ENCODE measurements at regions not wholly inside any gene's neighbourhood (a gene's known extent, or its start where the extent isn't known, plus 50 kb on each side); places are given as distances from the start of the nearest gene placed in this dataset.

- DNase-seq, result no peak
- H3K4me1 Mint-ChIP-seq, result no peaks in the 10 kb centered on the region
- H3K27me3 Mint-ChIP-seq, result peaks cover 0 to 8% (median 0%) of the 10 kb centered on the region in 3 donors
- no peaks in the 10 kb centered on the region for H3K36me3 Mint-ChIP-seq
- H3K9me3 Mint-ChIP-seq, result peaks cover 0 to 2% (median 0%) of the 10 kb centered on the region in 7 donors
- no peak for ATAC-seq (ENCODE audit: low read depth in 2 of 2)
- H3K27ac Mint-ChIP-seq, result no peak overlapping the region
- H3K4me3 Mint-ChIP-seq, result peak overlapping the region in 1 of 8 donors; percentile 19
These were observed 84.5 kb upstream of the PLSCR4 start for GRCh38 chr3:146335386-146335785.

- no peak for DNase-seq
- Mint-ChIP-seq H3K27me3 (peaks cover 0 to 11% (median 8%) of the 10 kb centered on the region in 3 donors), H3K36me3 (no peaks in the 10 kb centered on the region), H3K4me3 (no peak overlapping the region), H3K27ac (no peak overlapping the region), H3K4me1 (no peaks in the 10 kb centered on the region), H3K9me3 (peaks cover 0 to 2% (median 0%) of the 10 kb centered on the region in 7 donors)
- ATAC-seq (ENCODE audit: low read depth in 2 of 2), result no peak
These were observed 83.2 kb upstream of the PLSCR4 start for GRCh38 chr3:146334151-146334550.

GRCh38 chr3:146331967-146332366 is 81.1 kb upstream of the PLSCR4 start:
- no peak overlapping the region for H3K27ac Mint-ChIP-seq
- DNase-seq, result no peak
- H3K9me3 Mint-ChIP-seq, result peaks cover 0 to 2% (median 0%) of the 10 kb centered on the region in 7 donors
- no peak for ATAC-seq (ENCODE audit: low read depth in 2 of 2)
- H3K36me3 Mint-ChIP-seq, result no peaks in the 10 kb centered on the region
- H3K27me3 Mint-ChIP-seq, result peaks cover 0 to 13% (median 0%) of the 10 kb centered on the region in 3 donors
- H3K4me1 Mint-ChIP-seq, result no peaks in the 10 kb centered on the region
- H3K4me3 Mint-ChIP-seq, result no peak overlapping the region

DNA sequence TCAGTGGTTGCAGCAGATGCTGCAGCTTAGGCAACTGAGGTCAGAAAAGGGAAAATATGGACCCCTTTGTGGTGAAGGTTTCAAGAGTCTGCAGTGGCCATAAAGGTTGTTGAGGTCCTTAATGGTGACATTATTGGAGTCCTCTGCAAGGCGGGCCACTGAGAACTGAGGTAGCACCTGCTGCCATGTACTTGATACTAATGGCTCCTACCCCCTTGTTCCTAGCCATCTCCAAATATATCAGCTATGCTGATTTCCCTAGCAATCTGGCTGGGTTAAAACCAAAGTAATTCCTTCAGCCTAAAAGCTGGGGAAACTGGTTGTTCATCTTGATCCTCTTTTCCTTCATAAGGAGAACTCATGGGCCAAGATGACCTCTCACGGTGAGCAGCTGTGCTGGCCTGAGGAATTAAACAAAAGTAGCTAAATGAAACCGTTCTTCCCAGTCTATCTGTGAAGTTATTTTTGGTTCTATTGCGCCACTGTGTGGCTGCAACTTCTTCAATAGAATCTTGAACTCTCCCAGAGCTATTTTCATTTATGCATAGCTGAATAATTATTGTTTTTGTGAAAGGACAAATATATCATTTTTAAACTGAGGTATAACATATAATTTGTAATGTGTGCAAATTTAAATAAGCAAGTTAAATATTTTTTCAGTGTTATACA is 76.1 kb upstream of the PLSCR4 start:
- peaks cover 0 to 13% (median 0%) of the 10 kb centered on the region in 3 donors for H3K27me3 Mint-ChIP-seq
- ATAC-seq (ENCODE audit: low read depth in 2 of 2), result no peak

DNA sequence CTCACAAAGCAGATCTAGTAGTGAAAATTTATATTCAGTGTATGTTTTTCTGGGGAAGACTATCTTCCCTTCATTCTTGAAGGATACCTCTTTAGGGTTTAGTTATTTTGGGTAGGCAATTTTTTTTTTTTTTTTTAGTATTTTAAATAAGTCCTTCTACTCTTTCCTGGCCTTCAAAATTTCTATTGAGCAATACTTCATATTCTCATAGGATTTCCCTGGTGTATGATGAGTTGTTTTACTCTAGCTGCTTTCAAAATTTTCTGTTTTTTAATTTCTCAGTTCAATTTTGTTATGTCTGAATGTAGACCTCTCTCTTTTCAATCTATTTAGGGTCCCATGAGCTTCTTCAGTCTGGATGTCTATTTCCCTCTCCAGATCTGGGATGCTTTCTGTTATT is 74.3 kb upstream of the PLSCR4 start:
- DNase-seq (no peak), ATAC-seq (ENCODE audit: low read depth in 2 of 2) (no peak)
- no peak overlapping the region for H3K4me3 Mint-ChIP-seq
- peaks cover 0 to 8% (median 0%) of the 10 kb centered on the region in 7 donors for H3K9me3 Mint-ChIP-seq
- H3K27me3 Mint-ChIP-seq, result peaks cover 0 to 12% (median 0%) of the 10 kb centered on the region in 3 donors
- no peak overlapping the region for H3K27ac Mint-ChIP-seq
- H3K36me3 Mint-ChIP-seq, result no peaks in the 10 kb centered on the region
- H3K4me1 Mint-ChIP-seq, result no peaks in the 10 kb centered on the region

More for the DNA sequence above, 76.1 kb upstream of the PLSCR4 start:
- peaks cover 0 to 7% (median 0%) of the 10 kb centered on the region in 7 donors for H3K9me3 Mint-ChIP-seq
- H3K4me1 Mint-ChIP-seq, result no peaks in the 10 kb centered on the region
- no peak overlapping the region for H3K4me3 Mint-ChIP-seq
- no peak for DNase-seq
- H3K27ac Mint-ChIP-seq, result no peak overlapping the region
- H3K36me3 Mint-ChIP-seq, result no peaks in the 10 kb centered on the region

GRCh38 chr3:146322216-146322817 is 71.4 kb upstream of the PLSCR4 start:
- no peak for DNase-seq
- no peaks in the 10 kb centered on the region for H3K4me1 Mint-ChIP-seq
- no peaks in the 10 kb centered on the region for H3K36me3 Mint-ChIP-seq
- peaks cover 0 to 12% (median 0%) of the 10 kb centered on the region in 7 donors for H3K9me3 Mint-ChIP-seq
- ATAC-seq (ENCODE audit: low read depth in 2 of 2), result no peak
- no peak overlapping the region for H3K4me3 Mint-ChIP-seq
- H3K27ac Mint-ChIP-seq, result no peak overlapping the region
- H3K27me3 Mint-ChIP-seq, result peaks cover 0 to 4% (median 0%) of the 10 kb centered on the region in 3 donors

DNA sequence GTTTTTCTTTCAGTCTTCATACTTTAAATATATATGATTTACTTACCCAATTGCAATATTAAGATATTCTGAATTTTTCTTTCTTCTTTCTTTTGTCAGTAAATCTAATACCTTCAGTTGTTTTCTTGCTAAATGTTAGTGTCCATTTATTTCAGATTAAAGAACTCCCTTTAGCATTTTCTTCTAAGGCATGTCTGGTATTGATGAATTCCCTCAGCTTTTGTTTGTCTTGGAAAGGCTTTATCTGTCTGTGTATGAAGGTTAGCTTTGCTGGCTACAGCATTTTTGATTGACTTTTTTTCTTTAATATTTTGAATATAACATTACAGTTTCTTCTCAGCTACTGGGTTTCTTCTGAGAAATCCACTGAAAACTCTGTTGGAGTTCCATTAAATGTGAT is 64.0 kb upstream of the PLSCR4 start:
- Mint-ChIP-seq H3K36me3 (no peaks in the 10 kb centered on the region), H3K27ac (peak overlapping the region in 1 of 6 donors; percentile 15), H3K4me1 (no peaks in the 10 kb centered on the region), H3K9me3 (peaks cover 0 to 7% (median 5%) of the 10 kb centered on the region in 7 donors), H3K27me3 (peaks cover 0 to 8% (median 0%) of the 10 kb centered on the region in 3 donors), H3K4me3 (no peak overlapping the region)
- DNase-seq (no peak), ATAC-seq (ENCODE audit: low read depth in 2 of 2) (no peak)

DNA sequence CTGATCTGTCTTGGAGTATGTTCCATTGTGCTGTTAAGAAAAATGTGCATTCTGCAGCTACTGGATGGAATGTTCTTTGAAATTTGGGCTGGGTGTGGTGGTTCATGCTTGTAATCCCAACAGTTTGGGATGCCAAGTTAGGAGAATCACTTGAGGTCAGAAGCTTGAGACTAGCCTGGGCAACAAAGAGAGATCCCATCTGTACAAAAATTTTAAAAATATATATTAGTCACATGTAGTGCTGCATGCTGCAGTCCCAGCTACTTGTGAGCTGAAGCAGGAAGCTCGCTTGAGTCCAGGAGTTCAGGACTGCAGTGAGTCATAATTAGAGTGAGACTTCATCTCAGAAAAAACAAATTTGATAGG is 62.8 kb upstream of the PLSCR4 start:
- DNase-seq (no peak), ATAC-seq (ENCODE audit: low read depth in 2 of 2) (no peak)
- no peak overlapping the region for H3K27ac Mint-ChIP-seq
- peaks cover 0 to 5% (median 0%) of the 10 kb centered on the region in 3 donors for H3K27me3 Mint-ChIP-seq
- no peak overlapping the region for H3K4me3 Mint-ChIP-seq
- no peaks in the 10 kb centered on the region for H3K4me1 Mint-ChIP-seq
- peaks cover 0 to 7% (median 4%) of the 10 kb centered on the region in 7 donors for H3K9me3 Mint-ChIP-seq
- no peaks in the 10 kb centered on the region for H3K36me3 Mint-ChIP-seq

- Mint-ChIP-seq H3K9me3 (peaks cover 0 to 7% (median 2%) of the 10 kb centered on the region in 7 donors), H3K27me3 (peaks cover 0 to 4% (median 0%) of the 10 kb centered on the region in 3 donors), H3K27ac (no peak overlapping the region), H3K36me3 (no peaks in the 10 kb centered on the region), H3K4me1 (no peaks in the 10 kb centered on the region), H3K4me3 (no peak overlapping the region)
- no peak for DNase-seq
- no peak for ATAC-seq (ENCODE audit: low read depth in 2 of 2)
These were observed 62.3 kb upstream of the PLSCR4 start for GRCh38 chr3:146313031-146313745.

GRCh38 chr3:146308682-146309081 is 57.8 kb upstream of the PLSCR4 start:
- Mint-ChIP-seq H3K36me3 (no peaks in the 10 kb centered on the region), H3K27me3 (no peaks in the 10 kb centered on the region), H3K4me3 (no peak overlapping the region), H3K4me1 (no peaks in the 10 kb centered on the region), H3K27ac (no peak overlapping the region), H3K9me3 (peaks cover 0 to 24% (median 5%) of the 10 kb centered on the region in 7 donors)
- ATAC-seq (ENCODE audit: low read depth in 2 of 2) (no peak), DNase-seq (no peak)

- no peak overlapping the region for H3K4me3 Mint-ChIP-seq
- H3K27ac Mint-ChIP-seq, result no peak overlapping the region
- H3K27me3 Mint-ChIP-seq, result no peaks in the 10 kb centered on the region
- peaks cover 0 to 28% (median 5%) of the 10 kb centered on the region in 7 donors for H3K9me3 Mint-ChIP-seq
- DNase-seq (no peak), ATAC-seq (ENCODE audit: low read depth in 2 of 2) (no peak)
- H3K4me1 Mint-ChIP-seq, result no peaks in the 10 kb centered on the region
- H3K36me3 Mint-ChIP-seq, result no peaks in the 10 kb centered on the region
These were observed 57.3 kb upstream of the PLSCR4 start for GRCh38 chr3:146308222-146308621.

GRCh38 chr3:146307456-146307725 is 56.5 kb upstream of the PLSCR4 start:
- no peak overlapping the region for H3K27ac Mint-ChIP-seq
- no peaks in the 10 kb centered on the region for H3K36me3 Mint-ChIP-seq
- ATAC-seq (ENCODE audit: low read depth in 2 of 2), result no peak
- peaks cover 0 to 37% (median 5%) of the 10 kb centered on the region in 7 donors for H3K9me3 Mint-ChIP-seq
- no peak overlapping the region for H3K4me3 Mint-ChIP-seq
- H3K27me3 Mint-ChIP-seq, result no peaks in the 10 kb centered on the region
- H3K4me1 Mint-ChIP-seq, result no peaks in the 10 kb centered on the region
- DNase-seq, result no peak

- Mint-ChIP-seq H3K4me3 (no peak overlapping the region), H3K4me1 (no peaks in the 10 kb centered on the region)
- DNase-seq, result no peak
These were observed 56.0 kb upstream of the PLSCR4 start for GRCh38 chr3:146306656-146307455.

More at GRCh38 chr3:146306656-146307455, 56.0 kb upstream of the PLSCR4 start:
- peaks cover 0 to 37% (median 7%) of the 10 kb centered on the region in 7 donors for H3K9me3 Mint-ChIP-seq
- H3K27ac Mint-ChIP-seq, result no peak overlapping the region
- no peaks in the 10 kb centered on the region for H3K36me3 Mint-ChIP-seq
- no peaks in the 10 kb centered on the region for H3K27me3 Mint-ChIP-seq
- ATAC-seq (ENCODE audit: low read depth in 2 of 2), result no peak
